Activated naive CD4-positive, alpha-beta T cell treated with anti-CD3 and anti-CD28 coated beads for 36 hours (primary cell): ENCODE measurements at regions not wholly inside any gene's neighbourhood (a gene's known extent, or its start where the extent isn't known, plus 50 kb on each side); places are given as distances from the start of the nearest gene placed in this dataset.
A peak's percentile ranks its signal among the peaks of the same experiment; 100 is the strongest.
"Not testable (repeated sequence)": the region's sequence is repeated elsewhere in the genome, so short reads cannot be mapped to it uniquely, and the experiment has no call there.

ENCODE experiments used
- CTCF ChIA-PET: fragments of 350-600 bp; sonication (Branson Sonifier 250); formaldehyde crosslinking; loops from one replicate; lab custom pipeline; 2021; ENCODE audit warnings: antibody characterized with exemption; lab: Charles Lee
- DNase-seq: peaks from one replicate; pipeline ENCODE4 v3.0.0-alpha.2; 2020
- H3K27ac Mint-ChIP-seq: one replicate; pipeline ENCODE4 v1.8.0; 2021; ENCODE audit warnings: mild to moderate bottlenecking, mixed read lengths
- H3K27me3 Mint-ChIP-seq: one replicate; pipeline ENCODE4 v1.8.0; 2021; ENCODE audit warnings: low read depth, mixed read lengths
- H3K36me3 Mint-ChIP-seq: one replicate; pipeline ENCODE4 v1.8.0; 2021; ENCODE audit warnings: low read depth, mixed read lengths
- H3K4me1 Mint-ChIP-seq: one replicate; pipeline ENCODE4 v1.8.0; 2021; ENCODE audit warnings: low read depth, mixed read lengths
- H3K4me3 Mint-ChIP-seq: one replicate; pipeline ENCODE4 v1.8.0; 2021; ENCODE audit warnings: mild to moderate bottlenecking, moderate library complexity, mixed read lengths
- H3K9me3 Mint-ChIP-seq: one replicate; pipeline ENCODE4 v1.8.0; 2021; ENCODE audit warnings: mixed read lengths
- intact Hi-C: fragments of 100-400 bp; cut with micrococcal nuclease; formaldehyde crosslinking; loops from one replicate; pipeline ENCODE4 v1.15.1; 2023

DNA sequence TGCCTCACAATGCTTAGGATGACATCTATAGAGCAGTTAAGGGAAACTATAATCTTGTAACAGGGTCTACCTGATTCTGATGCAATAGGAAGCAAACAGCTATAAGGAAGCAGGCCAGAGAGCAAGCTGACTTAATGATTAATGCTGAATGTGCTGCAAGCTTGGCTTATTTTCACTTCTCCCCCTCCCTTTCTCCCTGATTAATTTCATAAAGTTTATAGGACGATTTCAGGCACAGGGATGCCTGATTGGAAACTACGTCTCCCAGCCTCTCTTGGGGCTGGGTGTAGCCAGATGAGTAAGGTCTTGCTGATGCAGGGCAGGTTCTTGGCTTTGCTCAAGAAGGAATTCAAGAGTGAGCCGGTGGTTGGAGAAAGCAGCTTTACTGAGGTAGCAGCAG, 82.8 kb upstream of the MRI1 start:
- Mint-ChIP-seq H3K27me3 (peaks cover 13% of the 10 kb centered on the region), H3K4me3 (no peak overlapping the region), H3K9me3 (peaks cover 16% of the 10 kb centered on the region), H3K27ac (no peak overlapping the region), H3K4me1 (no peaks in the 10 kb centered on the region), H3K36me3 (peaks cover 3% of the 10 kb centered on the region)
- intact Hi-C loops: no loop called here
- CTCF ChIA-PET: no interaction called here
- DNase-seq: no peak

DNA sequence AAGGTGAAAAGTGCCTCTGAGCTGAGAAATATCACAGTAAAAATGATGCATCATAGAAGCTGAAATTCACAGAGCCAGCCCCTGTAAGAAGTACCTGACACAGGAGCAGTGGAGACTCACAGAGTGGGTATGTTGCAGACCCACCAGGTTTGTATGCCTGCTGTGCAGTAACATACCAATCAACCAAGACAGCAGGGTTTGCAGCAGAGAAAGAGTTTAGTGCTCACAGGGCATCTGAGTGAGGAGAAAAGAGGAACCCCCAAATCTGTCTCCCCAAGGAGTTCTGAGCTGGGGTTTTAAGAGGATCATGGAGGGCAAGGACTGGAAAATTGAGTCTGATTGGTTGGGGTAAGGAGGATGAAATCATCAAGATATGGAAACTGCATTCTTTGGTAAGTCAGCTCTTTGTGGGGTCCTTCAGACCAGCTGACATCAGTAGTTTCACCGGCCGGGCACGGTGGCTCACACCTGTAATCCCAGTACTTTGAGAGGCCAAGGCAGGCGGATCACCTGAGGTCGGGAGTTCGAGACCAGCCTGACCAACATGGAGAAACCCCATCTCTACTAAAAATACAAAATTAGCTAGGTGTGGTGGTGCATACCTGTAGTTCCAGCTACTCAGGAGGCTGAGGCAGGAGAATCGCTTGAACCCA, 83.5 kb upstream of the MRI1 start:
- CTCF ChIA-PET: interaction anchor here (0.6 kb wide), 1 partner anchor 81 kb away, joined by 4 read pairs; no protein-coding TSS in a partner anchor
- DNase-seq, H3K27ac Mint-ChIP-seq, intact Hi-C loops, H3K4me1 Mint-ChIP-seq, H3K4me3 Mint-ChIP-seq, H3K36me3 Mint-ChIP-seq: not testable (repeated sequence)
- Mint-ChIP-seq H3K27me3 (peaks cover 13% of the 10 kb centered on the region), H3K9me3 (peaks cover 16% of the 10 kb centered on the region)

DNA sequence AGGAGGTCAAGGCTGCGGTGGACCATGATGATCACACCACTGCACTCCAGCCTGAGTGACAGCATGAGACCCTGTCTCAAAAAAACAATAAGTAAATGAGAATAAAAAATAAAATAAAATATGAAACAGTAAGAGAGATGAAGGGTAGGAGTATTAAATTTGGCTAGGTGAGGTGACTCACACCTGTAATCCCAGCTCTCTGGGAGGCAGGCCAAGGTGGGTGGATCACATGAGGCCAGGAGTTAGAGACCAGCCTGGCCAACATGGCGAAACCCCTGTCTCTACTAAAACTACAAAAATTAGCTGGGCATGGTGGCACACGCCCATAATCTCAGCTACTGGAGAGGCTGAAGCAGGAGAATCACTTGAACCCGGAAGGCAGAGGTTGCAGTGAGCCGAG, 87.4 kb upstream of the MRI1 start:
- CTCF ChIA-PET, intact Hi-C loops: not testable (repeated sequence)

DNA sequence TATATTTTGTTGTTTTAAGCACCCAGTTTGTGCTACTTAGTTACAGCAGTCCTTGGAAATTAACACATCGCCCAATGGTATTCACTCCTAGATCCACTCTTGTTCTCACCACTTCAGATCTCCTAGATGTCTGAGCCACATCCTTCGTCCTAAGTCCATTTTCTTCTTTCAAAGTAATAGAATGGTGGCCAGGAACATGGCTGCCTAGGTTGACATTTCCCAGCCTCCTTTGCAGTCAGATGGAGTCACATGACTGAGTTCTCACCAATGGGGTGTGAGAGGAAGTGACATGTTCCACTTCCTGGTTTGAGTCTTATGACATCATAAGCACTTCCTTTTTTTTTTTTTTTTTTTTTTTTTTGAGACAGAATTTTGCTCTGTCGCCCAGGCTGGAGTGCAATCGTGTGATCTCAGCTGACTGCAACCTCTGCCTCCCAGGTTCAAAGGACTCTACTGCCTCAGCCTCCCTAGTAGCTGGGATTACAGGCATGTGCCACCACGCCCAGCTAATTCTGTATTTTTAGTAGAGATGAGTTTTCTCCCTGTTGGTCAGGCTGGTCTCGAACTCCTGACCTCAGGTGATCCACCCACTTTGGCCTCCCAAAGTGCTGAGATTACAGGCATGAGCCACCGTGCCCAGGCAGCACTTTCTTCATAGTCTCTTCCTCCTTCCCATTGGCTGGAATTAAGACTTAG, 91.7 kb upstream of the MRI1 start:
- intact Hi-C loops, CTCF ChIA-PET: not testable (repeated sequence)
- DNase-seq: peak; percentile 32

More for the DNA sequence above, 87.4 kb upstream of the MRI1 start:
- not testable (repeated sequence) for DNase-seq, H3K4me3 Mint-ChIP-seq, H3K4me1 Mint-ChIP-seq, H3K27ac Mint-ChIP-seq, H3K36me3 Mint-ChIP-seq
- H3K27me3 Mint-ChIP-seq: peaks cover 15% of the 10 kb centered on the region
- H3K9me3 Mint-ChIP-seq: peaks cover 20% of the 10 kb centered on the region

DNA sequence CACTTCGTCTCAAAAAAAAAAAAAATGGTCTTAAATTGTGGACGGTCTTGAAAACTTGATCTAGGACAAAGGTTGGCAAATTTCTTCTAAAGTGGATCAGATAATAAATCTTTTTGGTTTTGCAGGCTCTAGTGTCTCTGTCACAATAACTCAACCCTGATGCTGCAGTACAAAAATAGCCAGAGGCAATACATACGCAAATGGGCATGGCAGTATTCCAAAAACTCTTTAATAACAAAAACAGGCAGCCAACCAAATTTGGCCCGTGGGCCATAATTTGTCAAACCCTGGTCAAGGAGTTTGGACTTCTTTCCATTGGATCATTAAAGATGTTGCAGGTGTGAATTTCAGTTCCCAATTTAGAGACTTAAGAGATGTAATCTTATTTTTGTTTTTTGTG, 93.5 kb upstream of the MRI1 start:
- Mint-ChIP-seq H3K36me3 (no peaks in the 10 kb centered on the region), H3K27ac (no peak overlapping the region)

More for the DNA sequence above, 91.7 kb upstream of the MRI1 start:
- not testable (repeated sequence) for H3K36me3 Mint-ChIP-seq, H3K27ac Mint-ChIP-seq, H3K27me3 Mint-ChIP-seq, H3K9me3 Mint-ChIP-seq, H3K4me1 Mint-ChIP-seq, H3K4me3 Mint-ChIP-seq

DNA sequence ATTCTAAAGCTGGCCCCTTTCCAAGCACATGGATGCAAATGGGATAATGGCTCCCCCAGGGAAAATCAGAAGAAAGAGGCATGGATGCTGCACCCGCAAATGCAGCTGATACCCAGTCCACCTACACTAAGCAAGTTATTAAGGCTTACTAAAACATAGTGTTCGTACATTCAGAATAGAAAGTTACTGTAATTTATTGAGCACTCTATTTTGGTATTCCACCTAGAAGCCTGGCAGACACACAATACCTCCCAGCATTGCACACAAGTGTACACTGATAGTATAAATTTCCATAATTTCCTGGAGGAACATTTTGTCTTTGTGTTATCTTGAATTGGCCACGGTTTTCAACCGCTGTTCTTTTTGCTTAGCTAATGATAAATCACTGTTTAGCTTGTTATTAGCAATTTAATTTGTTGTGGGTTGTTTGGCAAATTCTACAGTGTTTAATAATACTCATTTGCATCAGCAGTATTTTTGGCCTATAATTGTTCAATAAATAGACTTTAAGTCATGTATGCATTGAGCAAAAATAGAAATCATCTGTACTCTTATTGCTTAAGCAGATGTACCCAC, 94.5 kb upstream of the MRI1 start:
- H3K27ac Mint-ChIP-seq: no peak overlapping the region
- H3K27me3 Mint-ChIP-seq: no peaks in the 10 kb centered on the region
- no peaks in the 10 kb centered on the region for H3K4me1 Mint-ChIP-seq
- CTCF ChIA-PET: no interaction called here
- H3K4me3 Mint-ChIP-seq: no peak overlapping the region
- H3K36me3 Mint-ChIP-seq: no peaks in the 10 kb centered on the region
- intact Hi-C loops: no loop called here
- DNase-seq: no peak
- H3K9me3 Mint-ChIP-seq: peaks cover 4% of the 10 kb centered on the region

More for the DNA sequence above, 93.5 kb upstream of the MRI1 start:
- Mint-ChIP-seq H3K4me1 (no peaks in the 10 kb centered on the region), H3K9me3 (peaks cover 4% of the 10 kb centered on the region), H3K4me3 (no peak overlapping the region), H3K27me3 (peaks cover 2% of the 10 kb centered on the region)
- CTCF ChIA-PET: no interaction called here
- no peak for DNase-seq
- intact Hi-C loops: no loop called here

DNA sequence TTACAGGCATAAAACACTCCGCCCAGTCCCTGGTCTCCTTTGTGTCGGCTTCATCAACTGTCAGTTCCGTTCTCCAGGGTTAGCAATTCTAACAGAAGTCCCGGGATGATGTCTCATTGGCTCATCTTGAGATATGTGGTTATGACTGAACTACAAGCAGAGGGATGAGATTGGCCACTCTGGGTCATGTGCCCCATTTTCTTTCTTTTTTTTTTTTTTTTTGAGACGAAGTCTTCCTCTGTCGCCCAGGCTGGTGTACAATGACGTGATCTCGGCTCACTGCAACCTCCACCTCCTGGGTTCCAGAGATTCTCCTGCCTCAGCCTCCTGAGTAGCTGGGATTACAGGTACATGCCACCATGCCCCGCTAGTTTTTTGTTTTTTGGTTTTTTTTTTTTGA, 95.4 kb upstream of the MRI1 start:
- H3K27ac Mint-ChIP-seq: no peak overlapping the region
- H3K9me3 Mint-ChIP-seq: peaks cover 4% of the 10 kb centered on the region
- H3K36me3 Mint-ChIP-seq: no peaks in the 10 kb centered on the region
- no peaks in the 10 kb centered on the region for H3K4me1 Mint-ChIP-seq
- DNase-seq: no peak
- H3K27me3 Mint-ChIP-seq: no peaks in the 10 kb centered on the region
- CTCF ChIA-PET: no interaction called here
- intact Hi-C loops: no loop called here
- H3K4me3 Mint-ChIP-seq: no peak overlapping the region

DNA sequence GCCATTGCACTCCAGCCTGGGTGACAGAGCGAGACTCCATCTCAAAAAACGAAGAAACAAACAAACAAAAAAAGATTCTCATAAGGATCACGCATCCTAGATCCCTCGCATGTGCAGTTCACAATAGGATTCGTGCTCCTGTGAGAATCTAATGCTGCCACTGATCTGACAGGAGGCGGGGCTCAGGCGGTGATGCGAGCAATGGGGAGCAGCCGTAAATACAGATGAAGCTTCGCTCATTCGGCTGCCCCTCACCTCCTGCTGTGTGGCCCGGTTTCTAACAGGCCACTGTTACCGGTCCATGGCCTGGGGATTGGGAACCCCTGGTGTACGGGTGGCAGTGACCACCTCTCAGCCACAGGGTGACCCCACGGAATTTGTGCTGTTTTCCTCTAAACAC, 98.2 kb upstream of the MRI1 start:
- no peak overlapping the region for H3K4me3 Mint-ChIP-seq
- H3K9me3 Mint-ChIP-seq: no peaks in the 10 kb centered on the region
- intact Hi-C loops: no loop called here
- no peak overlapping the region for H3K27ac Mint-ChIP-seq
- H3K36me3 Mint-ChIP-seq: no peaks in the 10 kb centered on the region
- DNase-seq: no peak
- no peaks in the 10 kb centered on the region for H3K4me1 Mint-ChIP-seq
- H3K27me3 Mint-ChIP-seq: no peaks in the 10 kb centered on the region
- CTCF ChIA-PET: no interaction called here

DNA sequence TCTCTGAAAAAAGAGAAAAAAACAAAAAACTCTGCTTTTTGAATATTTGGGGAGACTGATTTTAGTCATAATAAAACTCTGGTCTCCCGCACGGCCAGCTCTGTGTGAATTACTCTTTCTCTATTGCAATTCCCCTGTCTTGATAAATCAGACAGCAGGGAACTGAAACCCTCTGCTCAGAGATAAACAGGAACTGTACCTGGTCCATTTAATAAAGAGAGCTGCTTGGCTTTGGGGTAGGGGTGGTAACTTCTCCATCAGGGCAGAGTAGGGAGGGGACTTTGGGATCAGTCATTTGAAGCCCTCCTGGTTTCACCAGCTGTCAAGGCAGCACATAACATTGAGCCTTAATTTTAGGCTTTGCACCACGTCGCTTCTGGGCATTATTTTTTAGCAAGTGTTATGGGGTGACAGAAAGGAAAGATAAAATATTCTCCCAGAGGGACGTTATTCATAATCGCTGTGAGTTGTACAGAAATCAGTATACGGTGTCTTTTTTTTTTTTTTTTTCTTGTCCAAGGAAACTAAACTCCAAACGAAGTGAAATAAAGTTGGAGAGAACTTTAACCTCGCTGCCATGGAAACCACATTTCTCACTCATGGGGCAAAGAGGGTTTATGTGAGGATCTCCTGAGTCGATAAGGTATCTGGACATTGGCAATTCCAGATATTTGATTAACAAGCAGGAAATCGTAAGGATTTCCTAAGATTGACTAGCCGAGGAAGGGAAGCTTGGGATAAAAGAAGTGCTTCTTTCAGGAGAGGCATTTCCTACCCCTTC, 99.0 kb upstream of the MRI1 start:
- DNase-seq: no peak
- Mint-ChIP-seq H3K27ac (no peak overlapping the region), H3K27me3 (no peaks in the 10 kb centered on the region), H3K4me3 (no peak overlapping the region), H3K9me3 (no peaks in the 10 kb centered on the region), H3K4me1 (no peaks in the 10 kb centered on the region), H3K36me3 (no peaks in the 10 kb centered on the region)
- CTCF ChIA-PET: no interaction called here
- intact Hi-C loops: no loop called here

DNA sequence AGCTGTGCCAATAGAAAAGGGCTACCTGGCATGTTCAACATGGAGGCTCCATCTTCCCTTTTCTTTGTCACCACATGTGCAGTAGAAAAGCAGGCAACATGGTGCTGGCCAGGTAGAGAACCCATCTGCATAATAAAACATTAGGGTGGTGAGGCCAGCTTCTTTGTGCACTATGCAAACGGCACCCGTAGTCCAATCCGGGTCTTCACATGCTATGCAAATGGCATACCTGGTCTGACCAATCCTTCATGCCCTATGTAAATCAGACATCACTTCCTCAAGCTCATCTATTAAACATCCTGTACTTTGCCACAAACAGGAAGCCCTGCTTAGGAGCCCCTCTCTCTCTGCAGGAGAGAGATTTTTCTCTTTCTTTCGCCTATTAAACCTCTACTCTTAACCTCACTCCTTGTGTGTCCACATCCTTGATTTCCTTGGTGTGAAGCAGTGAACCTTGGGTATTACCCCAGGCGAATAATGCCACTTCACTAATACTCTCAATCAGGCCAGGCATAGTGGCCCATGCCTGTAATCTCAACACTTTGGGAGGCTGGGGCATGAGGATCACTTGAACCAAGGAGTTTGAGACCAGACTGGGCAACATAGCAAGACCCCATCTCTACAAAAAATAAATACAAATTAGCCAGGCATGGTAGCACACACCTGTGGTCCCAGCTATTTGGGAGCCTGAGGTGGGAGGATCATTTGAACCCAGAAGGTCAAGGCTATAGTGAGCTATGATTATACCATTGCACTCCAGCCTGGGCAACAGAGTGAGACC, 111.3 kb upstream of the MRI1 start:
- Mint-ChIP-seq H3K4me3 (no peak overlapping the region), H3K36me3 (no peaks in the 10 kb centered on the region), H3K27ac (peak overlapping the region; percentile 10), H3K27me3 (no peaks in the 10 kb centered on the region), H3K9me3 (peaks cover 3% of the 10 kb centered on the region), H3K4me1 (peaks cover 4% of the 10 kb centered on the region)
- intact Hi-C loops: no loop called here
- CTCF ChIA-PET: no interaction called here
- no peak for DNase-seq

DNA sequence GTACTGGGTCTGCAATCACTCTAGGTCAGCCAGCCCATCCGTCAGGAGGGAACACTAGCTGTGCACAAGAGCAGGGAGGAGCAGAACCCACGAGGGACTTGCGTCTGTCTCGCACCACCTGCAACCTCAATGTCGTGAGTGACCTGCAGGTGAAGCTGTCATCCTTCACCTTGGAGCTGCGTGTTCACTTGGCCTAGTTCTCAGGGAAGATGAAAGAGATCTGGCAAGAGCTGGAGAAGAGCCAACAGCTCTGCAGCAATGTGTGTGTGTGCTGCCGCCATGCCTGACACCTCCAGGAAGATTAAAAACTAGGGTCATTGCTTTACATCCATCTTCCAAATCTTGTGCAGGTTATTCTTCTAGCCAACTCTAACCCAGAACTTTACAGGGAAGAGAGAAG, 117.6 kb upstream of the MRI1 start:
- intact Hi-C loops: no loop called here
- no peak for DNase-seq
- no peak overlapping the region for H3K4me3 Mint-ChIP-seq
- no peaks in the 10 kb centered on the region for H3K36me3 Mint-ChIP-seq
- H3K4me1 Mint-ChIP-seq: no peaks in the 10 kb centered on the region
- H3K27ac Mint-ChIP-seq: no peak overlapping the region
- H3K9me3 Mint-ChIP-seq: no peaks in the 10 kb centered on the region
- CTCF ChIA-PET: no interaction called here
- H3K27me3 Mint-ChIP-seq: peaks cover 3% of the 10 kb centered on the region

DNA sequence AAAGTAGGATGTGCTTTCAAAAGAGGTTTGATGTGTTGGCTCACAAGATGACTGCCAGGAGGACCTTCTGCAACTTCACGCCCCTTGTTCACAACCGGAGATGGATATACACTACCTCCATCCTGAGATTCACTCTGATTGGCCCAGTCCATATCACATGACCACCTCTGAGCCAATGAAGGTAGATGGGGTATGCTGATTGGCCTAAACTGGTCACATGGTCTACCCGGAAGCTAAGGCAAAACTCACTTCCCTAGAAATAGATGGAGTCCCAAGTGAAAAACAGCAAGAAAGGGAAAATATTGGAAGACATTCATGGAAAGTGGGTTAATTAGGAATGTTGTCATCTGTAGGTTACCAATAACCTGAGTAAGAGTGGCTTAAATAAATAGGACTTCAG, 119.7 kb upstream of the MRI1 start:
- CTCF ChIA-PET: no interaction called here

More for the DNA sequence above, 119.7 kb upstream of the MRI1 start:
- intact Hi-C loops: no loop called here
- Mint-ChIP-seq H3K27me3 (peaks cover 3% of the 10 kb centered on the region), H3K4me3 (no peak overlapping the region), H3K27ac (no peak overlapping the region), H3K9me3 (no peaks in the 10 kb centered on the region), H3K36me3 (no peaks in the 10 kb centered on the region), H3K4me1 (no peaks in the 10 kb centered on the region)
- DNase-seq: no peak
